ENCODE measurements at regions not wholly inside any gene's neighbourhood (a gene's known extent, or its start where the extent isn't known, plus 50 kb on each side); places are given as distances from the start of the nearest gene placed in this dataset.

DNA sequence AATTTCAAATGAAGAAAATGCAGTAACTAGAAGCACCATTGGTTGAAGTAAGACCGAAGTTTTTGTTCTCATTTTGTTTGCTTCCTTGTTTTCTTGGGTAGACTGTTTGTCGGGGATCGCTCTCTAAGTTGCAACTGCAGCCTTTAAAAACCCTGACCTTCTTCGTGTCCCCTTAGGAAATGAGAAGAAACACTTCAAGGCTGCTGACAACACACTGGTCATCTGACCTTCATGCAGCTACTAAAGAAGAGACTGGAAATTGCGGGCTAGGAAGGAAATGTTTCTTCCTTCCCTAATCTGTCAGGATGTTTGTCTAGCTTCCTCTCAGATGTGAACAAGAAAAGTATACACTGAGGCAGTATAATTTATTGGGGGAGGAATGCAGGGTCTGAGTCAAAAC lies 50.7 kb upstream of the CHSY3 start:
- Mint-ChIP-seq H3K27me3 (ENCODE audit: low read depth) (peaks cover 6% of the 10 kb centered on the region), H3K36me3 (ENCODE audit: low read depth) (no peaks in the 10 kb centered on the region), H3K9me3 (no peaks in the 10 kb centered on the region), H3K4me1 (no peaks in the 10 kb centered on the region), H3K4me3 (no peak overlapping the region), H3K27ac (ENCODE audit: unreplicated experiment) (no peak overlapping the region)
- no peak for DNase-seq (ENCODE audit: low read depth, low spot score)
- TF ChIP-seq, protein P1, sequence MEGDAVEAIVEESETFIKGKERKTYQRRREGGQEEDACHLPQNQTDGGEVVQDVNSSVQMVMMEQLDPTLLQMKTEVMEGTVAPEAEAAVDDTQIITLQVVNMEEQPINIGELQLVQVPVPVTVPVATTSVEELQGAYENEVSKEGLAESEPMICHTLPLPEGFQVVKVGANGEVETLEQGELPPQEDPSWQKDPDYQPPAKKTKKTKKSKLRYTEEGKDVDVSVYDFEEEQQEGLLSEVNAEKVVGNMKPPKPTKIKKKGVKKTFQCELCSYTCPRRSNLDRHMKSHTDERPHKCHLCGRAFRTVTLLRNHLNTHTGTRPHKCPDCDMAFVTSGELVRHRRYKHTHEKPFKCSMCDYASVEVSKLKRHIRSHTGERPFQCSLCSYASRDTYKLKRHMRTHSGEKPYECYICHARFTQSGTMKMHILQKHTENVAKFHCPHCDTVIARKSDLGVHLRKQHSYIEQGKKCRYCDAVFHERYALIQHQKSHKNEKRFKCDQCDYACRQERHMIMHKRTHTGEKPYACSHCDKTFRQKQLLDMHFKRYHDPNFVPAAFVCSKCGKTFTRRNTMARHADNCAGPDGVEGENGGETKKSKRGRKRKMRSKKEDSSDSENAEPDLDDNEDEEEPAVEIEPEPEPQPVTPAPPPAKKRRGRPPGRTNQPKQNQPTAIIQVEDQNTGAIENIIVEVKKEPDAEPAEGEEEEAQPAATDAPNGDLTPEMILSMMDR (conservative IDR thresholded peaks at IDR 0.05): no peak
